ENCODE measurements at regions not wholly inside any gene's neighbourhood (a gene's known extent, or its start where the extent isn't known, plus 50 kb on each side); places are given as distances from the start of the nearest gene placed in this dataset.

DNA sequence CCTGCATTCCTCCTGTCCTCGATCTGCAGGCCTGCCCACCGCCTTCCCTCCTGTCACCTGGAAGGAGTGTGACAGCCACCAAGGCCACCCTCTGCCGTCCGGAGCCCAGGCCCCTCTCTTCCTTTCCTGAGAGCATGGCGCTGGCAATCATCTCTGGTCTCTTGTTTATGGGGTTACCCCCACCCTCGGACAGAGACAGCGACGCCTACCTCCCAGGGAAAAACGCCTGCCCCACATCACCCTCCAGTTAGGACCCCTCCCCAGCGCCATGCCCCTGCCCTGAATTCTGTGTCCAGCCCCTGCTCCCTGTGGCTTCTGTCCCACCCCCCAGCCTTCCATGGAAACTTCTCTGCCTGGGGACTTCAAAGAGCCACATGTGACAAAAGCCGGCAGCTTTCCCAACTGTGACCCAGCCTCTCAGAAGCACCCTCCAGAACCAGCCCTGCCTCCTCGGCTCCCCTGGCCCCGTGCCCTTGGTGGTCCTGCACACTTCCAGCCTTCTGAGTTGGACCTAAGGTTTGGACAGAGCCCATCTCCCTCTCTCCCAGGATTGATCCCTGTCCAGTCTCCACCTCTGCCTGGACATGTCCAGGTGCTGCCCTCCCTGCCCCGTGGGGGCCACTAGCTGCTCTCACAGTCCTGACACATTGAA, 145.0 kb upstream of the HDAC4 start:
- Histone ChIP-seq H3K9me3 (peaks cover 0 to 10% (median 0%) of the 10 kb centered on the region in 4 donors), H3K27ac (no peak overlapping the region), H3K36me3 (no peaks in the 10 kb centered on the region), H3K27me3 (peaks cover 0 to 66% (median 27%) of the 10 kb centered on the region in 3 donors), H3K4me1 (peaks cover 0 to 17% (median 0%) of the 10 kb centered on the region in 4 donors), H3K4me3 (no peak overlapping the region)
- TF ChIP-seq EP300 (IDR thresholded peaks at IDR 0.05) (no peak), POLR2AphosphoS5 (IDR thresholded peaks at IDR 0.05) (no peak), POLR2A (IDR thresholded peaks at IDR 0.05) (no peak)
- TF ChIP-seq, protein P1, sequence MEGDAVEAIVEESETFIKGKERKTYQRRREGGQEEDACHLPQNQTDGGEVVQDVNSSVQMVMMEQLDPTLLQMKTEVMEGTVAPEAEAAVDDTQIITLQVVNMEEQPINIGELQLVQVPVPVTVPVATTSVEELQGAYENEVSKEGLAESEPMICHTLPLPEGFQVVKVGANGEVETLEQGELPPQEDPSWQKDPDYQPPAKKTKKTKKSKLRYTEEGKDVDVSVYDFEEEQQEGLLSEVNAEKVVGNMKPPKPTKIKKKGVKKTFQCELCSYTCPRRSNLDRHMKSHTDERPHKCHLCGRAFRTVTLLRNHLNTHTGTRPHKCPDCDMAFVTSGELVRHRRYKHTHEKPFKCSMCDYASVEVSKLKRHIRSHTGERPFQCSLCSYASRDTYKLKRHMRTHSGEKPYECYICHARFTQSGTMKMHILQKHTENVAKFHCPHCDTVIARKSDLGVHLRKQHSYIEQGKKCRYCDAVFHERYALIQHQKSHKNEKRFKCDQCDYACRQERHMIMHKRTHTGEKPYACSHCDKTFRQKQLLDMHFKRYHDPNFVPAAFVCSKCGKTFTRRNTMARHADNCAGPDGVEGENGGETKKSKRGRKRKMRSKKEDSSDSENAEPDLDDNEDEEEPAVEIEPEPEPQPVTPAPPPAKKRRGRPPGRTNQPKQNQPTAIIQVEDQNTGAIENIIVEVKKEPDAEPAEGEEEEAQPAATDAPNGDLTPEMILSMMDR (IDR thresholded peaks at IDR 0.05) = no peak
- no peak for DNase-seq
- 80 to 91% (median 82%) methylated on average over 13 to 14 of the region's 14 CpGs for WGBS, 5 donors
- intact Hi-C loops (cut with DNase I; ENCODE audit: low total_unique reads) = no loop called here

DNA sequence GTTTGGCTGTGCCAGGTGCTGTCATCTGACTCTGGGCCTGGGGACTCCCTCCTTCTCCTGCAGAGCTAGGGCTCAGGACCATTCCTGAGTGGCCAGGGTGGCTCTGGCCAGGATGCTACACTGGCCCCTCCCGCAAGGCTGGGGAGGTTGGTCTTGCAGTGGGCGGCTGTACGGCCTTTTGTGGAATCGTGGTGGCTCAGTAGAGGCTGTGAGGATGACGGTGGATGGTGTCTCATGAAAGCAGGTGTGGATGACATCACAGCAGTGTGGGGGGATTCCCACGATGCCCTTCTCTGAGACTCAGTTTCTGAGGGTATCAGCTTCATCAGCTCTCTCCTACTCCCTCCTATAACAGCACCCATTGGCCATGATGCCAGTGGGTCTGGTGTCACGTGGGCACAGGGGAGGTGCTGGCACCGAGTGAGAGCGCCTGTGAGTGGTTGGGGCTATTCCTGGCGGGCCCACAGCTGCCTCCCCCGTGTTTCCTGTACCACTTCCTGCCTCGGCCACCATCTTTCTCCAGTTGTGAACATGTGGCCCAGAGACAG, 144.2 kb upstream of the HDAC4 start:
- no peak for TF ChIP-seq EP300 (IDR thresholded peaks at IDR 0.05)
- no peak for TF ChIP-seq POLR2A (IDR thresholded peaks at IDR 0.05)
- TF ChIP-seq, protein P1 (IDR thresholded peaks at IDR 0.05) = no peak
- no peak for TF ChIP-seq POLR2AphosphoS5 (IDR thresholded peaks at IDR 0.05)
- Histone ChIP-seq H3K27me3 (peaks cover 0 to 67% (median 21%) of the 10 kb centered on the region in 3 donors), H3K36me3 (no peaks in the 10 kb centered on the region), H3K9me3 (peaks cover 0 to 10% (median 0%) of the 10 kb centered on the region in 4 donors), H3K4me3 (no peak overlapping the region), H3K4me1 (peaks cover 0 to 17% (median 0%) of the 10 kb centered on the region in 4 donors), H3K27ac (no peak overlapping the region)
- DNase-seq = peak in 1 of 2 donors; percentile 29
- 74 to 88% (median 82%) methylated on average over 12 of the region's 12 CpGs for WGBS, 5 donors
- intact Hi-C loops (cut with DNase I; ENCODE audit: low total_unique reads) = no loop called here

DNA sequence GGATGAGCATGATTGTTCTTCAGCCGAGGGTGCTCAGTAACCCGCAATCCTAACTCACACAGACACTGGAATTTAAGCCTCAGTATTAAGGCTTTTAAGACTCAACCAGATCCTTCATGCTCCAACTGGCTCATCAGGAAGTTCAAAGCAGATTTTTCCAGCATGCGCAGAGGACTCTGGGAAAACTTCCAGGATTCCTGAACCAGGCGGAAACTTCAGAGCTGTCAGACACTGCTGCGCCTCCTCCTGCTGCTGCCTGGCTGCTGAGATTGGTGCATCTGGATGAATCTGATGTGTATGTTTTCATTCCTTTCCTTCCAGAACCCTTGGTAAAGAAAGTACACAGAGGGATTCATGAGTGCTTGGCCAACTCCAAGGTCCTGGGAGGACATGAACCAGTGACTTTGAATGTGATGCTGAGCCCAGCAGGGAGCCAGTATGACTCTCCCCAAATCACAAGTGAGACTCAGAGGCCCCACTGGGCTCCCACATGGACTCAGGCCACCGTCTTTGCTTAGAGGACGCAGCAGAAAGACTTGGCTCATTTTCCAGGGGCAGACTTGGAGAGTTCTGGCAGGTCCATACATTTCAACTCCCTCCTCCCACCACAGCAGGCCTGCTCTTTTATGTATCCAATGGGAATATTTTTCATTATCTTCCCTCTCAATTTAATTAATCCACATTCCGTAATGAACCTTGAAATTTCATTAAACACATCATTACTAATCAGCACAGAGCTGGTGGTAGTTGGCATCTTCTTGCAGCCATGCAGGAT, 143.5 kb upstream of the HDAC4 start:
- Histone ChIP-seq H3K9me3 (peaks cover 0 to 10% (median 0%) of the 10 kb centered on the region in 4 donors), H3K4me3 (no peak overlapping the region), H3K36me3 (no peaks in the 10 kb centered on the region), H3K27me3 (peaks cover 0 to 61% (median 15%) of the 10 kb centered on the region in 3 donors), H3K27ac (no peak overlapping the region), H3K4me1 (peaks cover 0 to 13% (median 0%) of the 10 kb centered on the region in 4 donors)
- WGBS, 5 donors = 69 to 81% (median 78%) methylated on average over 7 to 8 of the region's 8 CpGs
- intact Hi-C loops (cut with DNase I; ENCODE audit: low total_unique reads) = no loop called here
- TF ChIP-seq, protein P1 (IDR thresholded peaks at IDR 0.05) = no peak
- TF ChIP-seq POLR2AphosphoS5 (IDR thresholded peaks at IDR 0.05) = no peak
- no peak for TF ChIP-seq POLR2A (IDR thresholded peaks at IDR 0.05)
- no peak for TF ChIP-seq EP300 (IDR thresholded peaks at IDR 0.05)
- peak in 1 of 2 donors; percentile 90 for DNase-seq

DNA sequence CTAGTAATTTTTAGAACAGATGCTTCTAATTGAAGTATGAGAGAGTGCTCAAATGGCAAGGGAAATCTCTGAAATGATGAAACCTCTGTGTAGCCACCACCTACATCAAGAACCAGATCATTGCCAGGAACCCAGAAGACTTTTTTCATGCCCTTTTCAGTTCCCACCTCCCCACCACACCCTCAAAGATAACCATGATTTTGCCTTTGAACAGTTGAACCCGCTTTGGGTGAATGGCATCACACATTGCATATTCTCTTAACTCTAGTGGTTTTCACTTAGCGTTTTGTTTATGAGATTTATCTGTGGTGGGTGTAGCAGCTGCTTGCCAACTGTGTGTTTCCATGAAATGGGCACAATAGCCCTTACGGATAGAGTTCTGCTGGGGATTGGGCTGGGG, 142.9 kb upstream of the HDAC4 start:
- Histone ChIP-seq H3K4me3 (no peak overlapping the region), H3K27ac (no peak overlapping the region), H3K9me3 (peaks cover 0 to 5% (median 0%) of the 10 kb centered on the region in 4 donors), H3K36me3 (no peaks in the 10 kb centered on the region), H3K27me3 (peaks cover 0 to 59% (median 10%) of the 10 kb centered on the region in 3 donors), H3K4me1 (peaks cover 0 to 13% (median 0%) of the 10 kb centered on the region in 4 donors)
- TF ChIP-seq, protein P1 (IDR thresholded peaks at IDR 0.05) = no peak
- TF ChIP-seq POLR2A (IDR thresholded peaks at IDR 0.05) = no peak
- TF ChIP-seq POLR2AphosphoS5 (IDR thresholded peaks at IDR 0.05) = no peak
- TF ChIP-seq EP300 (IDR thresholded peaks at IDR 0.05) = no peak
- intact Hi-C loops (cut with DNase I; ENCODE audit: low total_unique reads) = no loop called here
- no peak for DNase-seq
- WGBS, 5 donors = 63 to 84% (median 74%) methylated on average over 3 of the region's 3 CpGs

All from stomach (tissue), 8 donors.